ENCODE measurements at regions not wholly inside any gene's neighbourhood (a gene's known extent, or its start where the extent isn't known, plus 50 kb on each side); places are given as distances from the start of the nearest gene placed in this dataset.

- no peak for TF ChIP-seq CTCF (IDR thresholded peaks at IDR 0.05)
- TF ChIP-seq POLR2A (IDR thresholded peaks at IDR 0.05), result no peak
These were observed 476.7 kb upstream of the EPHA7 start for GRCh38 chr6:93896081-93896480.
